ENCODE measurements at regions not wholly inside any gene's neighbourhood (a gene's known extent, or its start where the extent isn't known, plus 50 kb on each side); places are given as distances from the start of the nearest gene placed in this dataset.

DNA sequence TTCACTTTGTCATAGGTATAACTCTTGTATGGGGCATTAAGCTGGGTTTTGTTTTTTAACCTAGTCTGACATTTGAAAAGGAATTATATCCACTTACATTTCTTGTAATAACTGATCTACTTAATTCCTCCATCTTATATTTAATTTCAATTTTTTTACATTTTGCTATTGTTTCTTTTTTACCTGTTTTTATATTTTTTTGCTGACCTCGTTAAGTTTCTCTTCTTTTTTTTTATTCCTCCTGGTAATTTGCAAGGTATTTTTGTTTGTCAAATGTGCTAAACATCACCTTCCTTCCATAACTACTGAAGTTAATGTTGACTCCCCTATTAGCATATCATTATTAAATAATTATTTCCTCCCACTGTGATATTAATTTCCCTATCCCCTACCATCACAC, 87.7 kb upstream of the NR2F2 start:
- TF ChIP-seq, protein P1, sequence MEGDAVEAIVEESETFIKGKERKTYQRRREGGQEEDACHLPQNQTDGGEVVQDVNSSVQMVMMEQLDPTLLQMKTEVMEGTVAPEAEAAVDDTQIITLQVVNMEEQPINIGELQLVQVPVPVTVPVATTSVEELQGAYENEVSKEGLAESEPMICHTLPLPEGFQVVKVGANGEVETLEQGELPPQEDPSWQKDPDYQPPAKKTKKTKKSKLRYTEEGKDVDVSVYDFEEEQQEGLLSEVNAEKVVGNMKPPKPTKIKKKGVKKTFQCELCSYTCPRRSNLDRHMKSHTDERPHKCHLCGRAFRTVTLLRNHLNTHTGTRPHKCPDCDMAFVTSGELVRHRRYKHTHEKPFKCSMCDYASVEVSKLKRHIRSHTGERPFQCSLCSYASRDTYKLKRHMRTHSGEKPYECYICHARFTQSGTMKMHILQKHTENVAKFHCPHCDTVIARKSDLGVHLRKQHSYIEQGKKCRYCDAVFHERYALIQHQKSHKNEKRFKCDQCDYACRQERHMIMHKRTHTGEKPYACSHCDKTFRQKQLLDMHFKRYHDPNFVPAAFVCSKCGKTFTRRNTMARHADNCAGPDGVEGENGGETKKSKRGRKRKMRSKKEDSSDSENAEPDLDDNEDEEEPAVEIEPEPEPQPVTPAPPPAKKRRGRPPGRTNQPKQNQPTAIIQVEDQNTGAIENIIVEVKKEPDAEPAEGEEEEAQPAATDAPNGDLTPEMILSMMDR (IDR thresholded peaks at IDR 0.05), result no peak
- TF ChIP-seq POLR2A (IDR thresholded peaks at IDR 0.05), result no peak
